OCI-LY7 (cell line): ENCODE measurements at regions not wholly inside any gene's neighbourhood (a gene's known extent, or its start where the extent isn't known, plus 50 kb on each side); places are given as distances from the start of the nearest gene placed in this dataset.

ENCODE experiments used
- EZH2phosphoT487 ChIP-seq: fragments of 200-600 bp; sonication (generic); IDR thresholded peaks from 2 replicates; pipeline ENCODE4 v1.6.1; 2018; ENCODE audit warnings: low read depth, borderline replicate concordance, mild to moderate bottlenecking, mixed run types, antibody characterized with exemption, low read length, moderate library complexity, mixed read lengths
- TF ChIP-seq, protein P1 (sequence below): fragments of 200-600 bp; sonication (generic); conservative IDR thresholded peaks from 2 replicates; pipeline ENCODE4 v1.5.1; 2014; ENCODE audit warnings: mild to moderate bottlenecking, antibody characterized with exemption, low read length, moderate library complexity, mixed read lengths

DNA sequence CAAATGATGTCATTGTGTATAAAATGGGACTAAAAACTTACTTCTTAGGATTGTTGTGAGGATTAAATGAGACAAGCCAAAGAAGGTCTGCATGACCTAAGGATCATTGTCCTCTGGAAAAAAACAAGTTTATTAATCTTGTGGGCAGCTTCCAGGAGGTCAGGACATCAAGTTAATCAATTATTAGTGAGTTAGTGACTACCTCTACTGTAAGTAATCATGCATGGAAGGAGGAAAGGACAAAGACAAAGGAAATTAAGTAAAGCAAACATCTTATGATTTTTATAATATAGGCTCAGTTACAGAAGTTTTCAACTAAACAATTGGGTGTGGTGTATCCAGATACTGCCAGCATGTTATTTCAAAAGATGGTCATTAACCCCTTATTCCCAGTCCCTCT lies 129.3 kb upstream of the TUT7 start:
- TF ChIP-seq, protein P1, sequence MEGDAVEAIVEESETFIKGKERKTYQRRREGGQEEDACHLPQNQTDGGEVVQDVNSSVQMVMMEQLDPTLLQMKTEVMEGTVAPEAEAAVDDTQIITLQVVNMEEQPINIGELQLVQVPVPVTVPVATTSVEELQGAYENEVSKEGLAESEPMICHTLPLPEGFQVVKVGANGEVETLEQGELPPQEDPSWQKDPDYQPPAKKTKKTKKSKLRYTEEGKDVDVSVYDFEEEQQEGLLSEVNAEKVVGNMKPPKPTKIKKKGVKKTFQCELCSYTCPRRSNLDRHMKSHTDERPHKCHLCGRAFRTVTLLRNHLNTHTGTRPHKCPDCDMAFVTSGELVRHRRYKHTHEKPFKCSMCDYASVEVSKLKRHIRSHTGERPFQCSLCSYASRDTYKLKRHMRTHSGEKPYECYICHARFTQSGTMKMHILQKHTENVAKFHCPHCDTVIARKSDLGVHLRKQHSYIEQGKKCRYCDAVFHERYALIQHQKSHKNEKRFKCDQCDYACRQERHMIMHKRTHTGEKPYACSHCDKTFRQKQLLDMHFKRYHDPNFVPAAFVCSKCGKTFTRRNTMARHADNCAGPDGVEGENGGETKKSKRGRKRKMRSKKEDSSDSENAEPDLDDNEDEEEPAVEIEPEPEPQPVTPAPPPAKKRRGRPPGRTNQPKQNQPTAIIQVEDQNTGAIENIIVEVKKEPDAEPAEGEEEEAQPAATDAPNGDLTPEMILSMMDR = no peak
- TF ChIP-seq EZH2phosphoT487 = no peak
